KMS-11 (cell line): ENCODE measurements at regions not wholly inside any gene's neighbourhood (a gene's known extent, or its start where the extent isn't known, plus 50 kb on each side); places are given as distances from the start of the nearest gene placed in this dataset.

Experiments
- H2AFZ ChIP-seq: fragments of 200-600 bp; sonication (generic); 2 replicates; pipeline ENCODE4 v1.6.1; 2016; ENCODE audit warnings: antibody characterized with exemption, mixed run types, low read depth
- H3K27ac ChIP-seq: fragments of 200-600 bp; sonication (generic); 2 replicates; pipeline ENCODE4 v1.6.1; 2016; ENCODE audit warnings: mild to moderate bottlenecking, mixed run types
- H3K27me3 ChIP-seq: fragments of 200-600 bp; sonication (generic); 2 replicates; pipeline ENCODE4 v1.6.1; 2017; ENCODE audit warnings: mild to moderate bottlenecking, low read depth, mixed run types, moderate library complexity; ENCODE audit not compliant: insufficient read depth
- H3K36me3 ChIP-seq: fragments of 200-600 bp; sonication (generic); 2 replicates; pipeline ENCODE4 v1.6.1; 2017; ENCODE audit warnings: mild to moderate bottlenecking, mixed run types; ENCODE audit not compliant: insufficient read depth
- H3K4me1 ChIP-seq: fragments of 200-600 bp; sonication (generic); 2 replicates; pipeline ENCODE4 v1.6.1; 2016; ENCODE audit warnings: mild to moderate bottlenecking, low read depth, mixed run types; ENCODE audit not compliant: poor library complexity, severe bottlenecking
- H3K4me2 ChIP-seq: fragments of 200-600 bp; sonication (generic); 2 replicates; pipeline ENCODE4 v1.7.0; 2016; ENCODE audit warnings: mild to moderate bottlenecking, mixed run types
- H3K4me3 ChIP-seq: fragments of 200-600 bp; sonication (generic); IDR thresholded peaks from 2 replicates; pipeline ENCODE4 v1.6.1; 2017; ENCODE audit warnings: low read depth, low read length, mixed read lengths; ENCODE audit not compliant: insufficient read depth
- H3K79me2 ChIP-seq: fragments of 200-600 bp; sonication (generic); 2 replicates; pipeline ENCODE4 v1.6.1; 2016; ENCODE audit warnings: low read depth, mixed run types; ENCODE audit not compliant: insufficient read depth
- H3K9ac ChIP-seq: fragments of 200-600 bp; sonication (generic); 2 replicates; pipeline ENCODE4 v1.6.1; 2016; ENCODE audit warnings: mild to moderate bottlenecking, mixed run types
- H4K20me1 ChIP-seq: fragments of 200-600 bp; sonication (generic); 2 replicates; pipeline ENCODE4 v1.6.1; 2016; ENCODE audit warnings: mild to moderate bottlenecking, mixed run types; ENCODE audit not compliant: insufficient read depth
- CTCF ChIP-seq: fragments of 200-600 bp; sonication (generic); conservative IDR thresholded peaks from 2 replicates; pipeline ENCODE4 v1.6.1; 2017; ENCODE audit warnings: low read depth, mild to moderate bottlenecking, antibody characterized with exemption, low read length, moderate library complexity, mixed read lengths

DNA sequence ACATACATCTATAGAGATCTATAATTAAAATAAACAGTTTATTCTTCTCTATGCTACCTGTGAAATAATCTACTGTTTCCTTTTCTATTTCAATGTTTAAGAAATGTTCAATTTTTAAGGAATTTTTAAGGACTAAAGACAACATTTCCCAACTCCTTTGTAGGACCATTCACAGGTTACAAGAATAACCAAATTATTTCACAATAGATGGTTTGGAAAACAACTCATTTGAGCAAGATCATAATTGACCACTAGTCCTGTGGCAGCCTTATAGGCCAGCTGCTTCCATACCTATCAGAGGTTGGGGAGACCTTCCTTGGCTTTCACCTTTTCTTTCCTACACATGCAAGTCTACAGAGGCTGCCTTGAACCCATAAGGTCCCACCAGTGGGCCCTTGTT, 193.7 kb downstream of the TTC39B start:
- no peaks in the 10 kb centered on the region for H3K36me3 ChIP-seq
- no peak overlapping the region for H3K4me3 ChIP-seq
- H4K20me1 ChIP-seq = no peaks in the 10 kb centered on the region
- no peak for TF ChIP-seq CTCF
- no peak overlapping the region for H2AFZ ChIP-seq
- no peaks in the 10 kb centered on the region for H3K79me2 ChIP-seq
- no peak overlapping the region for H3K4me2 ChIP-seq
- H3K27ac ChIP-seq = no peak overlapping the region
- H3K27me3 ChIP-seq = no peaks in the 10 kb centered on the region
- H3K4me1 ChIP-seq = no peaks in the 10 kb centered on the region
- H3K9ac ChIP-seq = no peak overlapping the region

- Histone ChIP-seq H3K9ac (no peak overlapping the region), H3K4me3 (no peak overlapping the region), H3K4me2 (no peak overlapping the region), H3K27ac (no peak overlapping the region), H3K4me1 (no peaks in the 10 kb centered on the region), H4K20me1 (no peaks in the 10 kb centered on the region), H2AFZ (no peak overlapping the region), H3K79me2 (no peaks in the 10 kb centered on the region), H3K27me3 (no peaks in the 10 kb centered on the region), H3K36me3 (no peaks in the 10 kb centered on the region)
- no peak for TF ChIP-seq CTCF
Observed at GRCh38 chr9:15111071-15111470, 195.9 kb downstream of the TTC39B start.

- Histone ChIP-seq H3K36me3 (no peaks in the 10 kb centered on the region), H3K4me1 (no peaks in the 10 kb centered on the region), H4K20me1 (no peaks in the 10 kb centered on the region), H3K9ac (no peak overlapping the region), H3K27me3 (no peaks in the 10 kb centered on the region), H3K4me2 (no peak overlapping the region), H3K27ac (no peak overlapping the region), H3K79me2 (no peaks in the 10 kb centered on the region), H3K4me3 (no peak overlapping the region), H2AFZ (no peak overlapping the region)
- peak; percentile 83 for TF ChIP-seq CTCF
Observed at GRCh38 chr9:15104826-15105420, 194.7 kb upstream of the FREM1 start.

DNA sequence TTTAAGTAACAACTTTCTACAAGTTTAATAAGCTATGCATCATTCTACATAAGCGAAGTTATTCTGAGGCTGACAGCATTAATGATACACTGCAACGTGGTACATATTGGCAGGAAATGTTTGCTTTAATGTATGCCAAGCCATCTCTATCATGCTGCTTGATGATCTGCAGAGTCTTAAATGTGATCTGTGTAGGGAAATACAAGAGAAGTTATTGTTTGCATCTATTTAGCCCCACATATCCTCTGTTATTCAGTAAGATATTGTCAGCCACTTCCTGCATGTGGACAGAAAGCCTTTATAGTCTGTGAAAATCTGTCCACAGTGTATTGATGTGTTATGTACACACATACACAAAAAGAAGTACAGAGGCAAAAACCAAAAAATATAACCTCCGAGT, 193.1 kb upstream of the FREM1 start:
- no peak overlapping the region for H3K9ac ChIP-seq
- no peak overlapping the region for H3K27ac ChIP-seq
- no peak overlapping the region for H3K4me2 ChIP-seq
- H4K20me1 ChIP-seq = no peaks in the 10 kb centered on the region
- H3K36me3 ChIP-seq = no peaks in the 10 kb centered on the region
- H3K4me3 ChIP-seq = no peak overlapping the region
- H3K27me3 ChIP-seq = no peaks in the 10 kb centered on the region
- H3K4me1 ChIP-seq = no peaks in the 10 kb centered on the region
- no peak for TF ChIP-seq CTCF
- H2AFZ ChIP-seq = no peak overlapping the region
- H3K79me2 ChIP-seq = no peaks in the 10 kb centered on the region
